ENCODE measurements at regions not wholly inside any gene's neighbourhood (a gene's known extent, or its start where the extent isn't known, plus 50 kb on each side); places are given as distances from the start of the nearest gene placed in this dataset.
A peak's percentile ranks its signal among the peaks of the same experiment; 100 is the strongest.

DNA sequence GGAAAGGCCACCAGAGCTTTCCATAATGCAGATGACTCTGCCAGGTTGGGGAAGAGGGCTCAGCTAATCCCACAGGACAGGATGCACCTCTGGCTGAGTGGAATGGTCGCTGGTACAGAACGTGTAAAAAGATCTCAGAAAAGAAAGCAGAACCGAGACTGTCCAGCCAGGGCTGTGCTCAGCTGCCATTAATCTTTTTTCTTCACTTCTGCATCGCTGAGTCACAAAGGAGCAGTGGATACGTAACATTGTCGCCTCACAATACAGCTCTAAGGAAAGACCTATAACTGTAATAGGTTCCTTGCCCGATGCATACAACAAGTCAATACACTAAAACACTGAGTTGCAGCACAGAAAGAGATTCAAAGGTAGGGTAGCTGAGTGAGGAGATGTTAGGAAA, 354.2 kb downstream of the EN1 start:
- H3K27ac ChIP-seq = no peak overlapping the region
- no peaks in the 10 kb centered on the region for H3K27me3 ChIP-seq (replicated peaks)
- H3K36me3 ChIP-seq (replicated peaks) = no peaks in the 10 kb centered on the region
- TF ChIP-seq, protein P1, sequence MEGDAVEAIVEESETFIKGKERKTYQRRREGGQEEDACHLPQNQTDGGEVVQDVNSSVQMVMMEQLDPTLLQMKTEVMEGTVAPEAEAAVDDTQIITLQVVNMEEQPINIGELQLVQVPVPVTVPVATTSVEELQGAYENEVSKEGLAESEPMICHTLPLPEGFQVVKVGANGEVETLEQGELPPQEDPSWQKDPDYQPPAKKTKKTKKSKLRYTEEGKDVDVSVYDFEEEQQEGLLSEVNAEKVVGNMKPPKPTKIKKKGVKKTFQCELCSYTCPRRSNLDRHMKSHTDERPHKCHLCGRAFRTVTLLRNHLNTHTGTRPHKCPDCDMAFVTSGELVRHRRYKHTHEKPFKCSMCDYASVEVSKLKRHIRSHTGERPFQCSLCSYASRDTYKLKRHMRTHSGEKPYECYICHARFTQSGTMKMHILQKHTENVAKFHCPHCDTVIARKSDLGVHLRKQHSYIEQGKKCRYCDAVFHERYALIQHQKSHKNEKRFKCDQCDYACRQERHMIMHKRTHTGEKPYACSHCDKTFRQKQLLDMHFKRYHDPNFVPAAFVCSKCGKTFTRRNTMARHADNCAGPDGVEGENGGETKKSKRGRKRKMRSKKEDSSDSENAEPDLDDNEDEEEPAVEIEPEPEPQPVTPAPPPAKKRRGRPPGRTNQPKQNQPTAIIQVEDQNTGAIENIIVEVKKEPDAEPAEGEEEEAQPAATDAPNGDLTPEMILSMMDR (IDR thresholded peaks at IDR 0.05; ENCODE audit: low read depth, low read length, missing control alignments) = no peak
- no peak overlapping the region for H3K4me3 ChIP-seq (ENCODE audit: low read depth, low read length)
- in situ Hi-C loops (cut with HindIII; ENCODE audit: low pct_ligation_motif_present, low sequenced_read_pairs) = no loop called here
- no peak for DNase-seq

DNA sequence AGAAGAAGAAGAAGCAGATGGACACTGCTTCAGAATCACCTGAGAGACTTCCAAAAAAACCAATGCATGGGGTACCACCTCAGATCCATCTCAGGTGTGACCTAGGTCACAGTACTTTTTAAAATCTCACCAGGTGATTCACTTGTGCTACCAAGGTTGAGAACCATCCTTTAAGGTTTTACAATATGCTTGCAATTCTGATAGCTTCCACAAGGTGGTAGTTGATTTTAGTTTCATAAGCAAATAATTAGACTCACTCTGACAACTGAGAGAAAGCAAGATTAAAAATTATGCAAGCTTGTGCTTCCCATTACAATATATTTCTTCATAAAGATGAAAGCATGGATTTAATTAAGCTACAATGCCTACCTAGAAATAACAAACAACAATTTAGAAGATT, 355.1 kb downstream of the EN1 start:
- TF ChIP-seq, protein P1 (IDR thresholded peaks at IDR 0.05; ENCODE audit: low read depth, low read length, missing control alignments) = peak; percentile 32
- in situ Hi-C loops (cut with HindIII; ENCODE audit: low pct_ligation_motif_present, low sequenced_read_pairs) = no loop called here
- H3K4me3 ChIP-seq (ENCODE audit: low read depth, low read length) = no peak overlapping the region
- no peaks in the 10 kb centered on the region for H3K36me3 ChIP-seq (replicated peaks)
- DNase-seq = peak; percentile 2
- no peaks in the 10 kb centered on the region for H3K27me3 ChIP-seq (replicated peaks)
- no peak overlapping the region for H3K27ac ChIP-seq

DNA sequence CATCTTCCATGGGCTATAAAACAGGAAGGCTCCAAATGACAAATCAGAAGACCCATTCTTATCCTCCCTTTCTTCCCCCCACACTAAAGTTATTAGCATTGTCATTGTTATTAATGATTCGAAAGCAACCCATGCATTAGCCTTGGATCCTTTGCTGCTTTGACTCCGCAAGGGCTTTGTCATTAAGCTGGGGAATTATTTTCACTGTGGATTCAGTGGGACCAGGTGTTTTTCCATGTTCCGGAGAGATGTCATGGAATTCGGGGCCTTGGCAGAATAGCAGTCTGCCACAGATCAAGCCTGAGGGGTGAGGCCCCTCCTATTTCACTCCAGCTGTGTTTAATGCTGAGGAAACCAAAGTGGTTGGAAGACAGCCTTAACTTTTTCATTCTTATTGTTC, 357.1 kb downstream of the EN1 start:
- Histone ChIP-seq H3K27ac (no peak overlapping the region), H3K4me3 (ENCODE audit: low read depth, low read length) (no peak overlapping the region), H3K36me3 (replicated peaks) (no peaks in the 10 kb centered on the region), H3K27me3 (replicated peaks) (no peaks in the 10 kb centered on the region)
- TF ChIP-seq, protein P1 (IDR thresholded peaks at IDR 0.05; ENCODE audit: low read depth, low read length, missing control alignments) = no peak
- in situ Hi-C loops (cut with HindIII; ENCODE audit: low pct_ligation_motif_present, low sequenced_read_pairs) = no loop called here
- no peak for DNase-seq

DNA sequence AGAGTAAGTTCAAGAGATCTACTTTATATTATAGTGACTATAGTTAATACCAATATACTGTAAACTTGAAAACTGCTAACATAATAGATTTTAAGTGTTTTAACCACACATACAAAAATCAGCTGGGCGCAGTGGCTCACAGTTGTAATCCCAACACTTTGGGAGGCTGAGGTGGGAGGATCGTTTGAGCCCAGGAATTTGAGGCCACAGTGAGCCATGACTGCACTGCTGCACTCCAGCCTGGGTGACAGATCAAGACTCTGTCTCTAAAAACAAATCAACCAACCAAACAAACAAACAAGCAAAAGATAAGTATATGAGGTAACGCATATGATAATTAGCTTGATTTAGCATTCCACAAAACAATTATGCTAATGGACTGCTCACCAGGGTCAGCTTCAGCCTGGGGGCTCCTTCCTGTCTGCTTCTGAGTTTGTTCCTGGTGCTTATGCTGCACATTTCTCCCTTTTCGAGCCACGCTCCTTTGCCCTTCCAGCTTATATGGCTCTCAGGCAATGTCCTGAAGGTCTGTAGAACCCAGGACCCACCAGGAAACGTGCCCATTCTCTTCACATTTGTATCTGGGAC, 357.6 kb downstream of the EN1 start:
- in situ Hi-C loops (cut with HindIII; ENCODE audit: low pct_ligation_motif_present, low sequenced_read_pairs) = no loop called here
- DNase-seq = no peak
- Histone ChIP-seq H3K4me3 (ENCODE audit: low read depth, low read length) (no peak overlapping the region), H3K27me3 (replicated peaks) (no peaks in the 10 kb centered on the region), H3K36me3 (replicated peaks) (no peaks in the 10 kb centered on the region), H3K27ac (no peak overlapping the region)
- TF ChIP-seq, protein P1 (IDR thresholded peaks at IDR 0.05; ENCODE audit: low read depth, low read length, missing control alignments) = no peak

DNA sequence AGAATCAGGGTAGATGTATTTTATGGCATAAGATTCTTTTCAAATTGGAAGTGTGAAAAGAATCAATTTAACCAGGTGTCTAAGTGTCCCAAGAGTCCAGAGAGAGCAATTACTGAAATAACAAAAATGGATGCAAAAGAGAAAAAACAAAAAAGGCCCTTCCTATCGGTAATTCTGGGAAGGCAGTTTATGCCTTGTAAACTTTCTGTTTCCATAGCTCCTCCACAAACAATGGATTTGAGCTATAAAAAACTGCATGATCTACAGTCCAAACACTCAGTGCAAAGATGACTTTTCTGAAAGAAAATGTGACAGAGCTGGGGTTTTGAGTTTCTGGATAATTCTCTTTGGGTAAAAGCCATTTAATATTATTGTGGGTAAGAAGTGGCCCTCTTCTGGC, 366.1 kb downstream of the EN1 start:
- in situ Hi-C loops (cut with HindIII; ENCODE audit: low pct_ligation_motif_present, low sequenced_read_pairs) = no loop called here
- TF ChIP-seq, protein P1 (IDR thresholded peaks at IDR 0.05; ENCODE audit: low read depth, low read length, missing control alignments) = no peak
- H3K4me3 ChIP-seq (ENCODE audit: low read depth, low read length) = no peak overlapping the region
- no peaks in the 10 kb centered on the region for H3K36me3 ChIP-seq (replicated peaks)
- DNase-seq = no peak
- no peaks in the 10 kb centered on the region for H3K27me3 ChIP-seq (replicated peaks)
- no peak overlapping the region for H3K27ac ChIP-seq

DNA sequence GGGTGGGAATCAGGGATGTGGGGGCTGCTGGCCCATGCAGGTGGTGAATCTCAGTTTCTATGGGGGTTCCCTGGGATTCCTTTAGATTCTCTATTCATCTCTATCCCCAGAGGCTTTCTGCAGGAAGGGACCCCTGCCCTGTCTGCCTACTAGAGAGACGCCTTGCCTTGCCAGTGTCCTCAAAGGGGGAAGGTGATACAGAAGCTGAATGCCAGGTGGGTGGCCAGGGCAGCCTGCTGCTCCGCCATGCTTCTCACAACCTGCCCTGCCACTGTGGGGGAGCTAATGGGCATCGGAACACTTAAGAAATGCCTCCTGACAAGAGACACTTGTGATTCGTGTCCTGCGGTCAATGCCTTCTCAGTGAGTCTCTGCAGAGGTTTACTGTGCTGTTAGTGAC, 368.4 kb downstream of the EN1 start:
- in situ Hi-C loops (cut with HindIII; ENCODE audit: low pct_ligation_motif_present, low sequenced_read_pairs) = no loop called here
- Histone ChIP-seq H3K36me3 (replicated peaks) (no peaks in the 10 kb centered on the region), H3K27me3 (replicated peaks) (no peaks in the 10 kb centered on the region), H3K27ac (no peak overlapping the region), H3K4me3 (ENCODE audit: low read depth, low read length) (no peak overlapping the region)
- TF ChIP-seq, protein P1 (IDR thresholded peaks at IDR 0.05; ENCODE audit: low read depth, low read length, missing control alignments) = no peak
- no peak for DNase-seq
